HG03354 (cell line): ENCODE measurements at regions not wholly inside any gene's neighbourhood (a gene's known extent, or its start where the extent isn't known, plus 50 kb on each side); places are given as distances from the start of the nearest gene placed in this dataset.

Experiments
- ATAC-seq: cut with Tn5 transposase; IDR thresholded peaks from one replicate; pipeline ENCODE4 v1.9.1; 2021; ENCODE audit warnings: mild to moderate bottlenecking; ENCODE audit not compliant: unreplicated experiment, poor library complexity, severe bottlenecking

- ATAC-seq: peak; percentile 78
Observed at GRCh38 chr2:214674278-214674677, 135.2 kb downstream of the BARD1 start.

GRCh38 chr2:214671319-214671885 is 138.1 kb downstream of the BARD1 start:
- no peak for ATAC-seq

- ATAC-seq: no peak
Observed at GRCh38 chr2:214652473-214652872, 157.0 kb downstream of the BARD1 start.

GRCh38 chr2:214651451-214651850 is 158.0 kb downstream of the BARD1 start:
- no peak for ATAC-seq

- no peak for ATAC-seq
Observed at GRCh38 chr2:214649440-214650205, 159.9 kb downstream of the BARD1 start.

GRCh38 chr2:214648520-214648919 is 161.0 kb downstream of the BARD1 start:
- ATAC-seq: no peak

GRCh38 chr2:214631406-214631805 is 178.1 kb downstream of the BARD1 start:
- no peak for ATAC-seq

- no peak for ATAC-seq
Observed at GRCh38 chr2:214630402-214631045, 179.0 kb downstream of the BARD1 start.

- ATAC-seq: no peak
Observed at GRCh38 chr2:214629875-214630274, 179.6 kb downstream of the BARD1 start.
